ENCODE measurements at regions not wholly inside any gene's neighbourhood (a gene's known extent, or its start where the extent isn't known, plus 50 kb on each side); places are given as distances from the start of the nearest gene placed in this dataset.

DNA sequence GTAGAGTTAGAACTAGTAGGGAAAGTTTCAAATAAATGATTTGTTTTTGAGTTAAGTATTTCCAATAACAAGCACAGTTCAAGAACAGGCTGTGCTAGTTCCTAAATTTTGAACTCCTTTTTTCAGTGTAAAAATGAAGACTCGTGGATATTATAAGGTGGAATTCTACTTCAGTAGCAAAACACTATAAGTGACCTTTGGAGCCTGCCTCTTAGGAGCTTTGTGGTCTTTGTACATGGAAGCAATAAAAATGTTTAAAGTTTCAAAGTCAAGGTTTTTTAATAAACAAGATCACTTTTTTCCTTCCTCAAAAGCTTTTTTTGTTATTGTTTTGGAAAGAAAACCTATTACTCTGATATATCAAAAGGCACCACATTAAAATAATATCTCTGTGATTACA lies 292.4 kb upstream of the VWC2 start:
- H3K27ac ChIP-seq (ENCODE audit: insufficient read depth, low read length), result no peak overlapping the region
- H3K9me1 ChIP-seq (ENCODE audit: insufficient read depth, low read length), result no peaks in the 10 kb centered on the region
- H2AK9ac ChIP-seq (replicated peaks; ENCODE audit: low read depth, low read length, poor library complexity), result no peak overlapping the region
- H2BK20ac ChIP-seq (ENCODE audit: low read depth, low read length), result no peak overlapping the region
- no peak overlapping the region for H3K14ac ChIP-seq (replicated peaks; ENCODE audit: low read depth, low read length)
- CTCF ChIA-PET, result interaction anchor here (0.6 kb wide), 1 partner anchor 11 kb away, joined by 5 read pairs; no protein-coding TSS in a partner anchor
- WGBS, 2 experiments (ENCODE audit: extremely low coverage in 2 of 2, insufficient read length in 1 of 2), result no CpG with 5 or more reads among the region's 1 CpG
- dilution Hi-C loops (cut with HindIII; ENCODE audit: low sequenced_read_pairs, unreplicated experiment) (no loop called here), intact Hi-C loops (cut with micrococcal nuclease) (no loop called here), in situ Hi-C loops (cut with MboI; ENCODE audit: low sequenced_read_pairs) (no loop called here)
- H3K23ac ChIP-seq (ENCODE audit: low read depth, low read length), result no peak overlapping the region
- H3K36me3 ChIP-seq (ENCODE audit: control insufficient read depth, insufficient read depth, low read length), result no peaks in the 10 kb centered on the region
- H3K9me3 ChIP-seq (ENCODE audit: control insufficient read depth, insufficient read depth, low read length), result no peaks in the 10 kb centered on the region; the same call in 1 of the 2 replicates
- POLR2A ChIA-PET (ENCODE audit: unreplicated experiment), result no interaction called here
- no peak for DNase-seq
- H3K27me3 ChIP-seq (ENCODE audit: control insufficient read depth, insufficient read depth, low read length), result no peaks in the 10 kb centered on the region
- no peaks in the 10 kb centered on the region for H4K20me1 ChIP-seq (ENCODE audit: insufficient read depth, low read length)
- no peak overlapping the region for H3K4me2 ChIP-seq (ENCODE audit: low read depth, low read length)
- no peaks in the 10 kb centered on the region for H3K4me1 ChIP-seq (ENCODE audit: control insufficient read depth, insufficient read depth, low read length)
- no peak overlapping the region for H2BK120ac ChIP-seq (ENCODE audit: low read depth, low read length)
- H2BK15ac ChIP-seq (ENCODE audit: low read depth, low read length), result no peak overlapping the region
- H3K79me1 ChIP-seq (ENCODE audit: low read depth in 1 of 2, low read length in 2 of 2), result no peaks in the 10 kb centered on the region
- H2AK5ac ChIP-seq (ENCODE audit: low read depth, low read length), result no peak overlapping the region
- no peak overlapping the region for H3K9ac ChIP-seq (ENCODE audit: low read depth, low read length)
- no peak overlapping the region for H2BK5ac ChIP-seq (ENCODE audit: low read depth, low read length, poor library complexity, severe bottlenecking)
- H3K4ac ChIP-seq (ENCODE audit: low read depth, low read length), result no peak overlapping the region
- no peak overlapping the region for H4K8ac ChIP-seq (ENCODE audit: low read depth in 2 of 2, low read length in 2 of 2)
- H3K56ac ChIP-seq (ENCODE audit: extremely low read depth, insufficient read depth, low read length), result no peak overlapping the region
- TF ChIP-seq BHLHE40 (IDR thresholded peaks at IDR 0.05; ENCODE audit: low read depth, low read length) (no peak), MAFK (IDR thresholded peaks at IDR 0.05; ENCODE audit: low read depth, low read length) (no peak), CTCF (conservative IDR thresholded peaks at IDR 0.05; ENCODE audit: low read depth, low read length) (no peak), MAZ (IDR thresholded peaks at IDR 0.05; ENCODE audit: borderline replicate concordance, low read depth, low read length) (no peak), RAD21 (IDR thresholded peaks at IDR 0.05; ENCODE audit: low read length) (no peak), CHD1 (IDR thresholded peaks at IDR 0.05; ENCODE audit: low read depth, low read length) (no peak), POLR2A (IDR thresholded peaks at IDR 0.05; ENCODE audit: low read depth, low read length) (no peak)
- no peak overlapping the region for H4K5ac ChIP-seq (ENCODE audit: low read depth, low read length)
- H4K91ac ChIP-seq (ENCODE audit: insufficient read depth, low read depth, low read length), result no peak overlapping the region
- H3K4me3 ChIP-seq (ENCODE audit: insufficient read depth, low read depth, low read length), result no peak overlapping the region
- no TSS peak for BruUV-seq (replicated peaks)
- no peak overlapping the region for H3K18ac ChIP-seq (ENCODE audit: low read depth, low read length)
- no peak for ATAC-seq (ENCODE audit: low read depth)
- H2AFZ ChIP-seq (replicated peaks; ENCODE audit: low read length, poor library complexity), result no peak overlapping the region

Data from IMR-90 (cell line).